Smooth muscle cell (in vitro differentiated cells): ENCODE measurements at regions not wholly inside any gene's neighbourhood (a gene's known extent, or its start where the extent isn't known, plus 50 kb on each side); places are given as distances from the start of the nearest gene placed in this dataset.

ENCODE experiments used
- DNase-seq: peaks from one replicate; lab custom pipeline; 2025; ENCODE audit not compliant: unreplicated experiment; lab: John Stamatoyannopoulos, UW
- H2AFZ ChIP-seq: fragments of 200-600 bp; sonication (generic); 2 replicates; pipeline ENCODE4 v1.6.0; 2016; ENCODE audit warnings: antibody characterized with exemption, low read depth, mild to moderate bottlenecking
- H3F3A ChIP-seq: fragments of 200-600 bp; sonication (generic); 2 replicates; pipeline ENCODE4 v1.6.0; 2017; ENCODE audit warnings: antibody characterized with exemption, low read depth
- H3K27ac ChIP-seq: fragments of 200-600 bp; sonication (generic); 2 replicates; pipeline ENCODE4 v1.5.1; 2016; ENCODE audit warnings: low read depth, mild to moderate bottlenecking
- H3K27me3 ChIP-seq: fragments of 200-600 bp; sonication (generic); 2 replicates; pipeline ENCODE4 v1.6.1; 2016; ENCODE audit warnings: low read depth, mild to moderate bottlenecking
- H3K36me3 ChIP-seq: fragments of 200-600 bp; sonication (generic); 2 replicates; pipeline ENCODE4 v1.5.1; 2016; ENCODE audit warnings: low read depth
- H3K4me1 ChIP-seq: fragments of 200-600 bp; sonication (generic); 2 replicates; pipeline ENCODE4 v1.5.1; 2016; ENCODE audit warnings: low read depth
- H3K4me2 ChIP-seq: fragments of 200-600 bp; sonication (generic); 2 replicates; pipeline ENCODE4 v1.6.0; 2016; ENCODE audit warnings: mild to moderate bottlenecking
- H3K4me3 ChIP-seq: fragments of 200-600 bp; sonication (generic); 2 replicates; pipeline ENCODE4 v1.5.1; 2016; ENCODE audit warnings: mild to moderate bottlenecking
- H3K79me2 ChIP-seq: fragments of 200-600 bp; sonication (generic); 2 replicates; pipeline ENCODE4 v1.6.0; 2016; ENCODE audit warnings: low read depth, mild to moderate bottlenecking
- H3K9ac ChIP-seq: fragments of 200-600 bp; sonication (generic); 2 replicates; pipeline ENCODE4 v1.6.0; 2016; ENCODE audit warnings: low read depth
- H3K9me3 ChIP-seq: fragments of 200-600 bp; sonication (generic); replicated peaks from 2 replicates; pipeline ENCODE4 v1.5.1; 2016; ENCODE audit warnings: low read depth
- H4K20me1 ChIP-seq: fragments of 200-600 bp; sonication (generic); 2 replicates; pipeline ENCODE4 v1.6.0; 2016; ENCODE audit warnings: low read depth
- CTCF ChIP-seq: fragments of 200-600 bp; sonication (generic); IDR thresholded peaks from 2 replicates; pipeline ENCODE4 v1.5.1; 2017; ENCODE audit warnings: borderline replicate concordance, mild to moderate bottlenecking, antibody characterized with exemption; ENCODE audit not compliant: insufficient read depth, poor library complexity, severe bottlenecking
- WGBS: methylation state at CpG from one replicate; pipeline ENCODE4 v1.1.7; 2016; ENCODE audit warnings: low lambda C conversion rate; 5-methylcytosine and 5-hydroxymethylcytosine counted together

GRCh38 chr13:82432949-82433348, 1449.3 kb downstream of the SLITRK1 start:
- Histone ChIP-seq H3K4me2 (no peak overlapping the region), H4K20me1 (no peaks in the 10 kb centered on the region), H3F3A (no peaks in the 10 kb centered on the region), H3K4me1 (no peaks in the 10 kb centered on the region), H2AFZ (no peak overlapping the region), H3K4me3 (no peak overlapping the region), H3K36me3 (no peaks in the 10 kb centered on the region), H3K27me3 (no peaks in the 10 kb centered on the region), H3K9ac (no peak overlapping the region), H3K9me3 (no peaks in the 10 kb centered on the region), H3K79me2 (no peaks in the 10 kb centered on the region), H3K27ac (no peak overlapping the region)
- DNase-seq, result no peak
- WGBS, result 90% methylated on average over 2 of the region's 2 CpGs
- no peak for TF ChIP-seq CTCF

GRCh38 chr13:82412749-82413148, 1469.5 kb downstream of the SLITRK1 start:
- WGBS, result 81% methylated on average over 5 of the region's 5 CpGs
- no peaks in the 10 kb centered on the region for H3K4me1 ChIP-seq
- no peak for DNase-seq
- H4K20me1 ChIP-seq, result no peaks in the 10 kb centered on the region
- H3K4me2 ChIP-seq, result no peak overlapping the region
- H3K79me2 ChIP-seq, result no peaks in the 10 kb centered on the region
- H3K36me3 ChIP-seq, result no peaks in the 10 kb centered on the region
- H3F3A ChIP-seq, result no peaks in the 10 kb centered on the region
- no peak overlapping the region for H3K9ac ChIP-seq
- H3K27ac ChIP-seq, result no peak overlapping the region
- no peak overlapping the region for H2AFZ ChIP-seq
- no peak for TF ChIP-seq CTCF
- H3K9me3 ChIP-seq, result no peaks in the 10 kb centered on the region
- no peak overlapping the region for H3K4me3 ChIP-seq
- H3K27me3 ChIP-seq, result no peaks in the 10 kb centered on the region

GRCh38 chr13:82407321-82407720, 1475.0 kb downstream of the SLITRK1 start:
- no peaks in the 10 kb centered on the region for H3K27me3 ChIP-seq
- DNase-seq, result no peak
- H3F3A ChIP-seq, result no peaks in the 10 kb centered on the region
- H2AFZ ChIP-seq, result no peak overlapping the region
- H3K36me3 ChIP-seq, result no peaks in the 10 kb centered on the region
- H3K27ac ChIP-seq, result no peak overlapping the region
- H3K79me2 ChIP-seq, result no peaks in the 10 kb centered on the region
- no peak overlapping the region for H3K9ac ChIP-seq
- H3K4me1 ChIP-seq, result no peaks in the 10 kb centered on the region
- H3K9me3 ChIP-seq, result no peaks in the 10 kb centered on the region
- H3K4me2 ChIP-seq, result no peak overlapping the region
- WGBS, result 56% methylated on average over 4 of the region's 4 CpGs
- no peak for TF ChIP-seq CTCF
- no peak overlapping the region for H3K4me3 ChIP-seq
- no peaks in the 10 kb centered on the region for H4K20me1 ChIP-seq

GRCh38 chr13:82374719-82375118, 1507.6 kb downstream of the SLITRK1 start:
- DNase-seq, result no peak
- H3K4me3 ChIP-seq, result no peak overlapping the region
- no peak overlapping the region for H2AFZ ChIP-seq
- H3K9ac ChIP-seq, result no peak overlapping the region
- H3K9me3 ChIP-seq, result no peaks in the 10 kb centered on the region
- no peaks in the 10 kb centered on the region for H4K20me1 ChIP-seq
- H3K4me1 ChIP-seq, result no peaks in the 10 kb centered on the region
- no peaks in the 10 kb centered on the region for H3K36me3 ChIP-seq
- no peak for TF ChIP-seq CTCF
- no peak overlapping the region for H3K27ac ChIP-seq
- H3K79me2 ChIP-seq, result no peaks in the 10 kb centered on the region
- no peaks in the 10 kb centered on the region for H3K27me3 ChIP-seq
- no peak overlapping the region for H3K4me2 ChIP-seq
- H3F3A ChIP-seq, result no peaks in the 10 kb centered on the region
